Neuronal stem cell (in vitro differentiated cells): ENCODE measurements at regions not wholly inside any gene's neighbourhood (a gene's known extent, or its start where the extent isn't known, plus 50 kb on each side); places are given as distances from the start of the nearest gene placed in this dataset.

ENCODE experiments used
- DNase-seq: peaks from one replicate; pipeline ENCODE4 v3.0.0-alpha.2; 2013; ENCODE audit warnings: low spot score
- H2AFZ ChIP-seq: one replicate; pipeline ENCODE4 v1.6.1; 2013; ENCODE audit warnings: mild to moderate bottlenecking, low read length, inconsistent platforms
- H2AK5ac ChIP-seq: 2 replicates; pipeline ENCODE4 v1.6.1; 2013; ENCODE audit warnings: low read depth, mild to moderate bottlenecking, inconsistent platforms, low read length, moderate library complexity, mixed read lengths
- H2BK120ac ChIP-seq: 2 replicates; pipeline ENCODE4 v1.6.1; 2013; ENCODE audit warnings: low read depth, mild to moderate bottlenecking, inconsistent platforms, low read length, moderate library complexity, mixed read lengths
- H2BK12ac ChIP-seq: one replicate; pipeline ENCODE4 v1.6.1; 2013; ENCODE audit warnings: low read length, inconsistent platforms
- H2BK15ac ChIP-seq: 2 replicates; pipeline ENCODE4 v1.6.1; 2013; ENCODE audit warnings: mild to moderate bottlenecking, low read length, inconsistent platforms, mixed read lengths
- H2BK5ac ChIP-seq: one replicate; pipeline ENCODE4 v1.6.1; 2013; ENCODE audit warnings: inconsistent platforms, mild to moderate bottlenecking, low read length, moderate library complexity
- H3K14ac ChIP-seq: one replicate; pipeline ENCODE4 v1.6.1; 2013; ENCODE audit warnings: low read length, inconsistent platforms
- H3K18ac ChIP-seq: 2 replicates; pipeline ENCODE4 v1.6.1; 2013; ENCODE audit warnings: low read length, inconsistent platforms
- H3K23ac ChIP-seq: 2 replicates; pipeline ENCODE4 v1.6.1; 2013; ENCODE audit warnings: low read depth, mild to moderate bottlenecking, mixed read lengths, low read length, inconsistent platforms; ENCODE audit not compliant: poor library complexity
- H3K27ac ChIP-seq: replicated peaks from 3 replicates; pipeline ENCODE4 v1.5.1; 2013; ENCODE audit warnings: low read length, inconsistent platforms
- H3K27me3 ChIP-seq, 3 experiments: 2 replicates each; pipeline ENCODE4 v1.6.1; 2013; ENCODE audit warnings: low read length in 3 of 3, mild to moderate bottlenecking in 2 of 3, inconsistent platforms in 1 of 3, low read depth in 1 of 3, mixed read lengths in 1 of 3, moderate library complexity in 1 of 3; ENCODE audit not compliant: control insufficient read depth in 3 of 3, insufficient read depth in 3 of 3
- H3K36me3 ChIP-seq, 2 donors: replicated peaks in 1 of 2; 2 replicates each; pipeline ENCODE4 v1.6.1; 2013; ENCODE audit warnings: low read length in 2 of 2; ENCODE audit not compliant: control insufficient read depth in 2 of 2, insufficient read depth in 2 of 2
- H3K4ac ChIP-seq: 2 replicates; pipeline ENCODE4 v1.6.1; 2013; ENCODE audit warnings: inconsistent platforms, mild to moderate bottlenecking, low read length, moderate library complexity
- H3K4me1 ChIP-seq, 2 donors: 1 replicate in 1 of 2; 2 replicates in 1 of 2; pipeline ENCODE4 v1.6.1; 2013; ENCODE audit warnings: low read length in 2 of 2, low read depth in 1 of 2; ENCODE audit not compliant: control insufficient read depth in 2 of 2, insufficient read depth in 1 of 2
- H3K4me2 ChIP-seq: one replicate; pipeline ENCODE4 v1.6.1; 2013; ENCODE audit warnings: mild to moderate bottlenecking, low read length, inconsistent platforms; ENCODE audit not compliant: insufficient read depth, poor library complexity, severe bottlenecking
- H3K4me3 ChIP-seq, 2 donors: 2 replicates each; pipeline ENCODE4 v1.5.1; 2013; ENCODE audit warnings: low read length in 2 of 2, mild to moderate bottlenecking in 2 of 2, inconsistent platforms in 1 of 2, moderate library complexity in 1 of 2
- H3K79me1 ChIP-seq: one replicate; pipeline ENCODE4 v1.6.1; 2013; ENCODE audit warnings: low read depth, mild to moderate bottlenecking, inconsistent platforms, low read length, moderate library complexity
- H3K9ac ChIP-seq: one replicate; pipeline ENCODE4 v1.6.1; 2013; ENCODE audit warnings: mild to moderate bottlenecking, low read depth, low read length, inconsistent platforms; ENCODE audit not compliant: poor library complexity
- H3K9me3 ChIP-seq, 2 donors: replicated peaks in 1 of 2; 2 replicates each; pipeline versions ENCODE3 to v1.6.1; 2013; ENCODE audit warnings: low read length in 2 of 2, mild to moderate bottlenecking in 2 of 2, inconsistent platforms in 1 of 2, low read depth in 1 of 2, mixed read lengths in 1 of 2, moderate library complexity in 1 of 2; ENCODE audit not compliant: control insufficient read depth in 2 of 2, insufficient read depth in 1 of 2
- H4K8ac ChIP-seq: one replicate; pipeline ENCODE4 v1.6.1; 2013; ENCODE audit warnings: low read depth, mild to moderate bottlenecking, inconsistent platforms, low read length, moderate library complexity
- H4K91ac ChIP-seq: one replicate; pipeline ENCODE4 v1.6.1; 2013; ENCODE audit warnings: low read length, low read depth, mild to moderate bottlenecking, inconsistent platforms; ENCODE audit not compliant: poor library complexity
- WGBS, 2 donors: extraction: QIAGEN DNeasy Blood & Tissue Kit; methylation state at CpG; one replicate each; pipeline ENCODE4 v1.1.7; 2013; ENCODE audit warnings: missing lambda C conversion rate in 2 of 2, mixed read lengths in 1 of 2; ENCODE audit not compliant: insufficient read length in 2 of 2, insufficient replicate concordance in 1 of 2; ENCODE audit errors: extremely low coverage in 2 of 2; 5-methylcytosine and 5-hydroxymethylcytosine counted together

GRCh38 chr4:114509340-114509739 is 89.3 kb upstream of the UGT8 start:
- no peak overlapping the region for H3K4me2 ChIP-seq
- no peaks in the 10 kb centered on the region for H3K36me3 ChIP-seq
- H2BK5ac ChIP-seq: no peak overlapping the region
- H4K8ac ChIP-seq: no peak overlapping the region
- no peak for DNase-seq
- no peak overlapping the region for H2AFZ ChIP-seq
- H3K4ac ChIP-seq: no peak overlapping the region
- H3K4me3 ChIP-seq: no peak overlapping the region
- H3K27me3 ChIP-seq: no peaks in the 10 kb centered on the region
- no peaks in the 10 kb centered on the region for H3K79me1 ChIP-seq
- H2BK12ac ChIP-seq: no peak overlapping the region
- no peak overlapping the region for H2BK15ac ChIP-seq
- H4K91ac ChIP-seq: no peak overlapping the region
- no peak overlapping the region for H3K9ac ChIP-seq
- no peak overlapping the region for H3K27ac ChIP-seq
- no peaks in the 10 kb centered on the region for H3K4me1 ChIP-seq
- H2BK120ac ChIP-seq: no peak overlapping the region
- no peaks in the 10 kb centered on the region for H3K9me3 ChIP-seq
- no peak overlapping the region for H3K14ac ChIP-seq
- no peak overlapping the region for H2AK5ac ChIP-seq
- H3K18ac ChIP-seq: no peak overlapping the region
- H3K23ac ChIP-seq: no peak overlapping the region

GRCh38 chr4:114512595-114513295 is 85.9 kb upstream of the UGT8 start:
- H2BK15ac ChIP-seq: no peak overlapping the region
- H3K4ac ChIP-seq: no peak overlapping the region
- no peak overlapping the region for H4K8ac ChIP-seq
- H3K4me1 ChIP-seq: no peaks in the 10 kb centered on the region
- no peaks in the 10 kb centered on the region for H3K27me3 ChIP-seq
- H2AFZ ChIP-seq: no peak overlapping the region
- no peak overlapping the region for H3K23ac ChIP-seq
- no CpG with 5 or more reads among the region's 3 CpGs for WGBS, 2 donors
- no peak overlapping the region for H3K4me2 ChIP-seq
- H3K27ac ChIP-seq: no peak overlapping the region
- DNase-seq: no peak
- no peak overlapping the region for H4K91ac ChIP-seq
- H2BK12ac ChIP-seq: no peak overlapping the region
- no peaks in the 10 kb centered on the region for H3K9me3 ChIP-seq
- H2BK5ac ChIP-seq: no peak overlapping the region
- no peak overlapping the region for H3K9ac ChIP-seq
- no peak overlapping the region for H2BK120ac ChIP-seq
- no peaks in the 10 kb centered on the region for H3K36me3 ChIP-seq
- no peak overlapping the region for H3K4me3 ChIP-seq
- no peak overlapping the region for H3K14ac ChIP-seq
- no peaks in the 10 kb centered on the region for H3K79me1 ChIP-seq
- no peak overlapping the region for H3K18ac ChIP-seq
- H2AK5ac ChIP-seq: no peak overlapping the region

- no peaks in the 10 kb centered on the region for H3K36me3 ChIP-seq
- no peak overlapping the region for H2AFZ ChIP-seq
- no peak overlapping the region for H3K9ac ChIP-seq
- H3K4me1 ChIP-seq: no peaks in the 10 kb centered on the region
- no peak for DNase-seq
- H3K4me3 ChIP-seq: no peak overlapping the region
- H2BK15ac ChIP-seq: no peak overlapping the region
- H3K4me2 ChIP-seq: no peak overlapping the region
- no peak overlapping the region for H3K18ac ChIP-seq
- no peak overlapping the region for H2BK120ac ChIP-seq
- no peak overlapping the region for H3K14ac ChIP-seq
- no peak overlapping the region for H2BK5ac ChIP-seq
- H4K91ac ChIP-seq: no peak overlapping the region
- H3K27ac ChIP-seq: no peak overlapping the region
- no peaks in the 10 kb centered on the region for H3K9me3 ChIP-seq
- no peak overlapping the region for H3K4ac ChIP-seq
- no peaks in the 10 kb centered on the region for H3K27me3 ChIP-seq
- no peak overlapping the region for H3K23ac ChIP-seq
- H2BK12ac ChIP-seq: no peak overlapping the region
- WGBS, 2 donors: no CpG with 5 or more reads among the region's 2 CpGs
- H4K8ac ChIP-seq: no peak overlapping the region
- H2AK5ac ChIP-seq: no peak overlapping the region
- H3K79me1 ChIP-seq: no peaks in the 10 kb centered on the region
Measured at GRCh38 chr4:114519368-114519767, 79.2 kb upstream of the UGT8 start.

GRCh38 chr4:114527170-114527569 is 71.4 kb upstream of the UGT8 start:
- Histone ChIP-seq H3K79me1 (no peaks in the 10 kb centered on the region), H4K91ac (no peak overlapping the region), H2BK15ac (no peak overlapping the region), H3K4ac (no peak overlapping the region), H3K36me3 (no peaks in the 10 kb centered on the region), H3K27me3 (no peaks in the 10 kb centered on the region), H4K8ac (no peak overlapping the region), H3K27ac (no peak overlapping the region), H3K4me3 (no peak overlapping the region), H3K18ac (no peak overlapping the region), H3K14ac (no peak overlapping the region), H2AFZ (no peak overlapping the region), H2BK12ac (no peak overlapping the region), H3K9me3 (no peaks in the 10 kb centered on the region), H2BK5ac (no peak overlapping the region), H2BK120ac (no peak overlapping the region), H3K4me1 (no peaks in the 10 kb centered on the region), H3K4me2 (no peak overlapping the region), H3K23ac (no peak overlapping the region), H2AK5ac (no peak overlapping the region), H3K9ac (no peak overlapping the region)
- no peak for DNase-seq
- WGBS, 2 donors: no CpG with 5 or more reads among the region's 1 CpG
